GM12878 (cell line): ENCODE measurements at regions not wholly inside any gene's neighbourhood (a gene's known extent, or its start where the extent isn't known, plus 50 kb on each side); places are given as distances from the start of the nearest gene placed in this dataset.

Experiments used
- ATAC-seq: fragments of 200-7000 bp; cut with Tn5 transposase; 3 replicates; pipeline ENCODE4 v1.9.1; 2020; ENCODE audit warnings: mild to moderate bottlenecking, moderate library complexity
- BruUV-seq: library from RNA; stranded (reverse); fragments of 400-500 nt; replicated peaks from 2 replicates; lab custom pipeline; 2021; lab: Mats Ljungman, UMichigan
- CTCF ChIA-PET: fragments of 300-600 bp; sonication (Branson Sonifier 250); formaldehyde crosslinking; extraction: SDS; loops from one replicate; lab custom pipeline; 2021; ENCODE audit warnings: inconsistent platforms; lab: Yijun Ruan, JAX
- POLR2A ChIA-PET: fragments of 350-600 bp; formaldehyde crosslinking; extraction: SDS; loops from one replicate; lab custom pipeline; 2021; ENCODE audit warnings: inconsistent platforms; lab: Charles Lee
- RAD21 ChIA-PET: fragments of 300-600 bp; sonication (Branson Sonifier 250); formaldehyde crosslinking; loops from one replicate; lab custom pipeline; 2023; ENCODE audit warnings: antibody characterized with exemption; ENCODE audit not compliant: unreplicated experiment; lab: Charles Lee
- SMC1A ChIA-PET: fragments of 300-600 bp; sonication (Branson Sonifier 250); formaldehyde crosslinking; loops from one replicate; lab custom pipeline; 2023; ENCODE audit not compliant: unreplicated experiment, uncharacterized antibody; lab: Charles Lee
- DNase-seq: peaks from one replicate; pipeline ENCODE4 v3.0.0-alpha.2; 2011; ENCODE audit warnings: low read depth, low spot score
- FAIRE-seq: peaks from 3 replicates; lab custom pipeline; 2011; peaks lifted over from hg19 to GRCh38; lab: Jason Lieb, UNC
- H2AFZ ChIP-seq: 2 replicates; pipeline ENCODE4 v1.6.0; 2011; ENCODE audit warnings: low read depth, low read length, control low read depth; ENCODE audit not compliant: control insufficient read depth
- H3K27ac ChIP-seq: 2 replicates; pipeline ENCODE4 v1.5.1; 2011; ENCODE audit warnings: control low read depth; ENCODE audit not compliant: control insufficient read depth, insufficient read depth
- H3K27me3 ChIP-seq, 2 experiments: replicated peaks in 1 of 2; 2 replicates each; pipeline versions ENCODE4 v1.6.0 to v1.6.1; 2011; ENCODE audit warnings: low read length in 1 of 2; ENCODE audit not compliant: control insufficient read depth in 2 of 2, insufficient read depth in 2 of 2
- H3K36me3 ChIP-seq, 2 experiments: 2 replicates each; pipeline ENCODE4 v1.5.1; 2011; ENCODE audit warnings: low read length in 1 of 2; ENCODE audit not compliant: control insufficient read depth in 2 of 2, insufficient read depth in 2 of 2
- H3K4me1 ChIP-seq: 2 replicates; pipeline ENCODE4 v1.6.1; 2011; ENCODE audit warnings: mild to moderate bottlenecking, low read length, moderate library complexity, mixed read lengths; ENCODE audit not compliant: control insufficient read depth, insufficient read depth
- H3K4me2 ChIP-seq: 2 replicates; pipeline ENCODE4 v1.6.0; 2011; ENCODE audit warnings: control low read depth; ENCODE audit not compliant: control insufficient read depth, insufficient read depth
- H3K4me3 ChIP-seq: fragments of 200-600 bp; sonication (generic); 2 replicates; pipeline ENCODE4 v1.5.1; 2016
- H3K79me2 ChIP-seq: 2 replicates; pipeline ENCODE4 v1.6.0; 2011; ENCODE audit warnings: low read length; ENCODE audit not compliant: control insufficient read depth, insufficient read depth
- H3K9ac ChIP-seq: 2 replicates; pipeline ENCODE4 v1.8.0; 2011; ENCODE audit warnings: low read length, control low read depth, mixed read lengths; ENCODE audit not compliant: control insufficient read depth, insufficient read depth
- H3K9me3 ChIP-seq: replicated peaks from 3 replicates; pipeline ENCODE4 v1.5.1; 2011; ENCODE audit warnings: mild to moderate bottlenecking, low read length; ENCODE audit not compliant: control insufficient read depth, insufficient read depth
- H4K20me1 ChIP-seq: 2 replicates; pipeline ENCODE4 v1.6.0; 2011; ENCODE audit not compliant: control insufficient read depth, insufficient read depth
- CBFB ChIP-seq: IDR thresholded peaks from 2 replicates; pipeline ENCODE4 v1.6.1; 2016; ENCODE audit warnings: antibody characterized with exemption, low read depth
- CBX3 ChIP-seq: fragments of 200-600 bp; sonication (generic); IDR thresholded peaks from 2 replicates; pipeline ENCODE4 v1.6.1; 2016; ENCODE audit warnings: low read depth, borderline replicate concordance
- CBX5 ChIP-seq: sonication (generic); IDR thresholded peaks from 2 replicates; pipeline ENCODE4 v1.6.1; 2016; ENCODE audit warnings: low read depth, moderate library complexity, mild to moderate bottlenecking, inconsistent platforms
- CHD1 ChIP-seq: IDR thresholded peaks from 2 replicates; pipeline ENCODE4 v1.6.1; 2012; ENCODE audit warnings: low read depth, low read length, improper control_type of control experiment
- CHD2 ChIP-seq: IDR thresholded peaks from 2 replicates; pipeline ENCODE4 v1.6.1; 2011; ENCODE audit warnings: low read depth, low read length, improper control_type of control experiment, borderline replicate concordance
- ELK1 ChIP-seq: IDR thresholded peaks from 2 replicates; pipeline ENCODE4 v1.6.1; 2012; ENCODE audit warnings: low read depth, low read length, improper control_type of control experiment
- EP300 ChIP-seq, 2 experiments: fragments of 150-350 bp in 1 of 2; IDR thresholded peaks; 2 replicates each; pipeline ENCODE4 v1.6.1; 2011 to 2012; ENCODE audit warnings: low read depth in 2 of 2, low read length in 2 of 2, borderline replicate concordance in 1 of 2, improper control_type of control experiment in 1 of 2, inconsistent platforms in 1 of 2; ENCODE audit not compliant: control insufficient read depth in 1 of 2
- EZH2 ChIP-seq: IDR thresholded peaks from 2 replicates; pipeline ENCODE4 v1.6.1; 2012; ENCODE audit warnings: low read depth, mild to moderate bottlenecking, control low read depth, inconsistent platforms, low read length, borderline replicate concordance; ENCODE audit not compliant: control insufficient read depth
- FOXK2 ChIP-seq: fragments of 450-650 bp; IDR thresholded peaks from 2 replicates; pipeline ENCODE4 v1.6.1; 2017; ENCODE audit warnings: mild to moderate bottlenecking, moderate library complexity
- HCFC1 ChIP-seq: fragments of 150-350 bp; IDR thresholded peaks from 2 replicates; pipeline ENCODE4 v1.6.1; 2014; ENCODE audit warnings: low read length
- JUND ChIP-seq: IDR thresholded peaks from 2 replicates; pipeline ENCODE4 v1.6.1; 2012; ENCODE audit warnings: low read depth, mild to moderate bottlenecking, low read length, improper control_type of control experiment, moderate library complexity
- RAD21 ChIP-seq: IDR thresholded peaks from 2 replicates; pipeline ENCODE4 v1.6.1; 2011; ENCODE audit warnings: mild to moderate bottlenecking, low read depth, low read length, moderate library complexity; ENCODE audit not compliant: insufficient read depth
- SP1 ChIP-seq: IDR thresholded peaks from one replicate; pipeline ENCODE4 v1.6.1; 2011; ENCODE audit warnings: low read depth, low read length
- SRF ChIP-seq, 2 experiments: IDR thresholded peaks; 2 replicates each; pipeline ENCODE4 v1.6.1; 2011; ENCODE audit warnings: low read depth in 2 of 2, low read length in 2 of 2, mild to moderate bottlenecking in 1 of 2, moderate library complexity in 1 of 2
- SUZ12 ChIP-seq: fragments of 200-600 bp; sonication (generic); IDR thresholded peaks from one replicate; pipeline ENCODE4 v1.6.1; 2018; ENCODE audit warnings: antibody characterized with exemption, mild to moderate bottlenecking; ENCODE audit not compliant: unreplicated experiment
- in situ Hi-C: fragments of 300-500 bp; cut with MboI; formaldehyde crosslinking; loops from 9 replicates; pipeline ENCODE4 v1.14.3; 2018; ENCODE audit warnings: mixed read lengths
- intact Hi-C: fragments of 100-400 bp; cut with micrococcal nuclease; formaldehyde crosslinking; loops from one replicate; pipeline ENCODE4 v1.14.2; 2022; ENCODE audit not compliant: unreplicated experiment

GRCh38 chr22:26082866-26083265, 86.4 kb upstream of the SEZ6L start:
- DNase-seq = no peak
- Histone ChIP-seq H3K27ac (no peak overlapping the region), H3K4me1 (no peaks in the 10 kb centered on the region), H3K27me3 (no peaks in the 10 kb centered on the region), H2AFZ (no peak overlapping the region), H3K9me3 (no peaks in the 10 kb centered on the region), H3K4me3 (no peak overlapping the region), H3K36me3 (no peaks in the 10 kb centered on the region), H3K9ac (no peak overlapping the region), H3K79me2 (no peaks in the 10 kb centered on the region), H3K4me2 (no peak overlapping the region), H4K20me1 (no peaks in the 10 kb centered on the region)
- intact Hi-C loops = no loop called here
- CTCF ChIA-PET = no interaction called here
- RAD21 ChIA-PET = no interaction called here
- in situ Hi-C loops = no loop called here
- POLR2A ChIA-PET = no interaction called here
- TF ChIP-seq CBX3 (no peak), CHD1 (no peak), JUND (no peak), FOXK2 (no peak), CHD2 (no peak), HCFC1 (no peak), SUZ12 (no peak), SRF (IDR thresholded peaks at IDR 0.05; ENCODE audit: low read depth in 2 of 2, low read length in 2 of 2) (no peak), SP1 (no peak), ELK1 (no peak), EZH2 (no peak), CBX5 (no peak), EP300 (IDR thresholded peaks at IDR 0.05; ENCODE audit: borderline replicate concordance in 1 of 2, control insufficient read depth in 1 of 2, low read depth in 2 of 2, low read length in 2 of 2) (no peak), CBFB (no peak), RAD21 (no peak)
- SMC1A ChIA-PET = no interaction called here
- no peak for FAIRE-seq
- no peak for ATAC-seq
- BruUV-seq = no TSS peak
